Stimulated activated CD4-positive, alpha-beta T cell treated with anti-CD3 and anti-CD28 coated beads, Interleukin-12 subunit alpha, Interleukin-12 subunit beta, amount 100 ng/mL, for 4 hours (primary cell): ENCODE measurements at regions not wholly inside any gene's neighbourhood (a gene's known extent, or its start where the extent isn't known, plus 50 kb on each side); places are given as distances from the start of the nearest gene placed in this dataset.

Experiments
- DNase-seq: peaks from one replicate; pipeline ENCODE4 v3.0.0-alpha.2; 2020

GRCh38 chr18:42649331-42650035, 466.0 kb downstream of the RIT2 start:
- no peak for DNase-seq

GRCh38 chr18:42654556-42654955, 460.9 kb downstream of the RIT2 start:
- DNase-seq = no peak

- no peak for DNase-seq
Measured at GRCh38 chr18:42657551-42657950, 457.9 kb downstream of the RIT2 start.

- no peak for DNase-seq
Measured at GRCh38 chr18:42658171-42658570, 457.3 kb downstream of the RIT2 start.

GRCh38 chr18:42659187-42659586, 456.3 kb downstream of the RIT2 start:
- DNase-seq = no peak

- DNase-seq = no peak
Measured at GRCh38 chr18:42670860-42671259, 444.6 kb downstream of the RIT2 start.

GRCh38 chr18:42675810-42676209, 439.7 kb downstream of the RIT2 start:
- DNase-seq = no peak

- no peak for DNase-seq
Measured at GRCh38 chr18:42683094-42683493, 432.4 kb downstream of the RIT2 start.

GRCh38 chr18:42689310-42689709, 426.2 kb downstream of the RIT2 start:
- DNase-seq = no peak
